Liver (tissue), 8 donors: ENCODE measurements at regions not wholly inside any gene's neighbourhood (a gene's known extent, or its start where the extent isn't known, plus 50 kb on each side); places are given as distances from the start of the nearest gene placed in this dataset.

ENCODE experiments used
- DNase-seq: peaks from one replicate; pipeline ENCODE4 v3.0.0-alpha.2; 2017; ENCODE audit warnings: low spot score
- H3K27ac ChIP-seq, 2 donors: one replicate each; pipeline ENCODE4 v1.7.0; 2013; ENCODE audit warnings: inconsistent platforms in 2 of 2, low read length in 2 of 2, control low read depth in 1 of 2, low read depth in 1 of 2, mild to moderate bottlenecking in 1 of 2
- H3K27me3 ChIP-seq, 4 donors: one replicate each; pipeline versions ENCODE4 v1.6.1 to v1.7.0; 2013; ENCODE audit warnings: low read length in 3 of 4, inconsistent platforms in 1 of 4, mild to moderate bottlenecking in 1 of 4, moderate library complexity in 1 of 4; ENCODE audit not compliant: control insufficient read depth in 4 of 4, insufficient read depth in 4 of 4
- H3K36me3 ChIP-seq, 4 donors: one replicate each; pipeline versions ENCODE4 v1.6.1 to v1.7.0; 2013; ENCODE audit warnings: low read length in 3 of 4, mild to moderate bottlenecking in 3 of 4, low read depth in 1 of 4, moderate library complexity in 1 of 4; ENCODE audit not compliant: control insufficient read depth in 4 of 4, insufficient read depth in 3 of 4
- H3K4me1 ChIP-seq, 4 donors: one replicate each; pipeline versions ENCODE4 v1.6.1 to v1.7.0; 2013; ENCODE audit warnings: low read length in 3 of 4, mild to moderate bottlenecking in 3 of 4, moderate library complexity in 1 of 4; ENCODE audit not compliant: control insufficient read depth in 4 of 4, insufficient read depth in 4 of 4
- H3K4me3 ChIP-seq, 3 donors: one replicate each; pipeline versions ENCODE4 v1.6.1 to v1.7.0; 2013; ENCODE audit warnings: low read length in 3 of 3, control low read depth in 1 of 3, low read depth in 1 of 3, mild to moderate bottlenecking in 1 of 3
- H3K9ac ChIP-seq, 2 donors: one replicate each; pipeline ENCODE4 v1.7.0; 2013; ENCODE audit warnings: low read length in 2 of 2, mild to moderate bottlenecking in 2 of 2, moderate library complexity in 2 of 2, control low read depth in 1 of 2, low read depth in 1 of 2
- H3K9me3 ChIP-seq, 4 donors: one replicate each; pipeline versions ENCODE4 v1.6.1 to v1.7.0; 2013; ENCODE audit warnings: low read length in 3 of 4; ENCODE audit not compliant: control insufficient read depth in 4 of 4
- ATF3 ChIP-seq: IDR thresholded peaks from 2 replicates; pipeline ENCODE4 v1.6.1; 2016; ENCODE audit warnings: antibody characterized with exemption
- CTCF ChIP-seq: fragments of 150-350 bp; IDR thresholded peaks from 2 replicates; pipeline ENCODE4 v1.5.1; 2017; ENCODE audit warnings: improper control_type of control experiment, low read depth, low read length; ENCODE audit not compliant: missing input control
- EGR1 ChIP-seq, 2 donors: IDR thresholded peaks; 2 replicates each; pipeline ENCODE4 v1.6.1; 2016 to 2018; ENCODE audit warnings: antibody characterized with exemption in 2 of 2, low read depth in 2 of 2
- FOXA1 ChIP-seq: IDR thresholded peaks from 2 replicates; pipeline ENCODE4 v1.6.1; 2016; ENCODE audit warnings: antibody characterized with exemption
- GABPA ChIP-seq, 2 donors: IDR thresholded peaks in 1 of 2; conservative IDR thresholded peaks in 1 of 2; 2 replicates each; pipeline ENCODE4 v1.6.1; 2016; ENCODE audit warnings: antibody characterized with exemption in 2 of 2, mild to moderate bottlenecking in 1 of 2, moderate library complexity in 1 of 2
- HNF4G ChIP-seq: IDR thresholded peaks from 2 replicates; pipeline ENCODE4 v1.6.1; 2016; ENCODE audit warnings: antibody characterized with exemption
- JUND ChIP-seq, 2 donors: IDR thresholded peaks; 2 replicates each; pipeline ENCODE4 v1.6.1; 2016; ENCODE audit warnings: antibody characterized with exemption in 2 of 2
- MAX ChIP-seq: IDR thresholded peaks from 2 replicates; pipeline ENCODE4 v1.6.1; 2016; ENCODE audit warnings: antibody characterized with exemption
- NR2F2 ChIP-seq: IDR thresholded peaks from 2 replicates; pipeline ENCODE4 v1.6.1; 2016; ENCODE audit warnings: antibody characterized with exemption
- RAD21 ChIP-seq, 2 donors: IDR thresholded peaks; 2 replicates each; pipeline ENCODE4 v1.6.1; 2016; ENCODE audit warnings: antibody characterized with exemption in 2 of 2, mild to moderate bottlenecking in 2 of 2
- REST ChIP-seq: IDR thresholded peaks from 2 replicates; pipeline ENCODE4 v1.6.1; 2016; ENCODE audit warnings: antibody characterized with exemption, mild to moderate bottlenecking
- RXRA ChIP-seq, 2 donors: IDR thresholded peaks; 2 replicates each; pipeline ENCODE4 v1.6.1; 2017 to 2018; ENCODE audit warnings: antibody characterized with exemption in 2 of 2, mild to moderate bottlenecking in 1 of 2
- SP1 ChIP-seq: IDR thresholded peaks from 2 replicates; pipeline ENCODE4 v1.6.1; 2018; ENCODE audit warnings: antibody characterized with exemption, mild to moderate bottlenecking
- TAF1 ChIP-seq: conservative IDR thresholded peaks from 2 replicates; pipeline ENCODE4 v1.6.1; 2016; ENCODE audit warnings: antibody characterized with exemption, mild to moderate bottlenecking
- YY1 ChIP-seq: IDR thresholded peaks from 2 replicates; pipeline ENCODE4 v1.6.1; 2016; ENCODE audit warnings: antibody characterized with exemption, mild to moderate bottlenecking
- whole genome bisulfite sequencing: extraction: QIAGEN DNeasy Blood & Tissue Kit; methylation state at CpG from one replicate; pipeline ENCODE4 v1.1.7; 2013; 5-methylcytosine and 5-hydroxymethylcytosine counted together
- donor health status: healthy.
- donor health status: healthy.
- donor health status: healthy.
- donor health status: healthy.
- donor health status: healthy.

DNA sequence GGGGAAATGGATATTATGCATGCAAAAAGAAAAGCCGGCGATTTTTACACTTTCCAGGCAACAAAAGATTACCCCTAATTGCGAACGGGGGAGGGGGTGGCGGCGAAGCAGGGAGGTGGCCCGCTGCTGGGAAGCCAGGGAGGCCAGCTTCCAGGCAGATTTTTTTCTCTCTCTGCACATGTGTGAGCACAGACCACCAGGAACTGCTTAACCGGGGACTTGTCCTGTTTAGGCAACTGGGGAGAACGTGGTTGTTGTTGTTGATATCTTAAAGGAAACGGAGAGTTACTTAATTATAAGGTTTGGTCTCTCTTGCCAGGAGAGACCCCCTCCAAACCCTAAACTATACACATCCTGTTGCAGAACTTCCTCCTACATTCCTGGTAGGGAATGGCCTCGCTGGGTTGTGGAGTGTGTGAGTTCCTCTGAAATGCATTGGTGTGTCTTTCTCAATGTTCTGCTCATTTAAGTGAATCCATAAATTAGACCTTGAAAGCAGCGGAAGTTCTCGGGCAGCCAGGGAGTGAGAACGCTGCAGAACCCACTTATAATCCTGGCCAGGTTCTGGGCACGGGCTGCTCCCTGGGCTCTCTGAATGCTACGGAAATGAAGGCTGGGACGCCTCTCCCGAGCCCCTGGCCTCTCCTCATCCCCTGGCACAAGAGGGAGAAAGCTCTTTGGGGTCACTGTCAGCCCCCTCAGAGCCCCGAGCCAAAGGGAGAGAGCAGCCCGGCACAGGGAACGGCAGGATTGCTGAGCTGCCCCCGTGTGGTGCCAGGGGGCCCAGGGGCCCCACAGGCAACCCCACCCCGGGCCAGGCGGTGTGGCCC, 250.0 kb downstream of the FOXD2 start:
- H3K36me3 ChIP-seq = no peaks in the 10 kb centered on the region
- no peak overlapping the region for H3K9ac ChIP-seq
- DNase-seq = no peak
- H3K27ac ChIP-seq = no peak overlapping the region
- TF ChIP-seq CTCF (no peak), HNF4G (no peak), FOXA1 (no peak), SP1 (no peak), EGR1 (IDR thresholded peaks at IDR 0.05; ENCODE audit: low read depth in 2 of 2) (no peak), ATF3 (no peak), TAF1 (no peak), NR2F2 (no peak), RAD21 (IDR thresholded peaks at IDR 0.05) (no peak), YY1 (no peak), REST (no peak), MAX (no peak)
- no peaks in the 10 kb centered on the region for H3K4me1 ChIP-seq
- 71% methylated on average over 24 of the region's 24 CpGs for WGBS
- no peak overlapping the region for H3K4me3 ChIP-seq
- no peaks in the 10 kb centered on the region for H3K9me3 ChIP-seq
- no peaks in the 10 kb centered on the region for H3K27me3 ChIP-seq

DNA sequence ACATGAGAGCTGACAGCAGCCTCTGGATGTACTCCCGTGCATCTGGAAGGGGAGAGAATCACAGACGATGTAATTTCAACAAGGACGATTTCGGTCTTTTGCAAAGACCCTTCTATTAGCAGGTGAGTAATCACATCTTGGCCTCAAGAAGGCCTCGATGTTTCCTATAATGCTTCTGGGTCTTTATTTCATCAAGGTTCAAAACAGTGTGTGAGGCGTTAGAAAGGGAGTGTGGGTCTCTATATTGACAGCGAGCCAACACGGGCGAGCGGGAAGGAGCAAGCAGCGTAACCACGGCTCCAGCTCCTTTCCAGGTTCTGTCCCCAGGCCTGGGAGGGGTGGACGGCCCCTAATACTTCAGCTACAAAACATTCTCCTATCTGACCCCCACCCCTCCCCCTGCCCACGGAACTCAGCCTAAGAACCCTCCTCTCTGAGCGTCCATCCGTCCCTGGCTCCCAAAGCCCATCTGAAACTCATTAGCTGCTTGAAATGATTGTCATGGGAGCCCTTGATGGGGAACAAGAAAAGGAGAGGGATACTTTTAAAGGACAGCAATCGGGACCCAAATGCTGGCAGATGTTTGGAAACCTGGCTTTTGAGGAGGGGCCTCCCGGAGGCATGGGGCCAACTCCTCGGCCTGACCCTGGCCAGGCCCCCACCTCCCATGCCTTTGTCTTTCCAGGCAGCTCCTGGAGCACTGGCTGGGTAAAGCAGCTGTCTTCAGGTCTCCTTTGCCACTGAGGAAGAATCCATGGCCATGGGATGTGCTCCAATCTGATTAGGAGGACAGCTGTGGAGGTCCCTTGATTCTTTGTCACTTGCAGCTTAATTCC, 250.8 kb downstream of the FOXD2 start:
- Histone ChIP-seq H3K9me3 (no peaks in the 10 kb centered on the region), H3K4me1 (no peaks in the 10 kb centered on the region), H3K27me3 (no peaks in the 10 kb centered on the region), H3K27ac (no peak overlapping the region), H3K36me3 (no peaks in the 10 kb centered on the region), H3K9ac (no peak overlapping the region), H3K4me3 (no peak overlapping the region)
- TF ChIP-seq FOXA1 (no peak), SP1 (no peak), RXRA (IDR thresholded peaks at IDR 0.05) (no peak), HNF4G (no peak), GABPA (IDR thresholded peaks at IDR 0.05 in 1 of 2, conservative IDR thresholded peaks at IDR 0.05 in 1 of 2) (no peak), JUND (IDR thresholded peaks at IDR 0.05) (no peak)
- 80% methylated on average over 19 of the region's 19 CpGs for WGBS
- DNase-seq = no peak
